Sigmoid colon (tissue), 4 donors: ENCODE measurements at regions not wholly inside any gene's neighbourhood (a gene's known extent, or its start where the extent isn't known, plus 50 kb on each side); places are given as distances from the start of the nearest gene placed in this dataset.

Experiments
- CTCF ChIP-seq, 4 experiments: fragments of 450-650 bp in 3 of 4; fragments of 200-600 bp in 1 of 4; IDR thresholded peaks; one replicate each; pipeline ENCODE4 v1.5.1; 2016 to 2019; ENCODE audit warnings: antibody characterized with exemption in 4 of 4, mild to moderate bottlenecking in 3 of 4, moderate library complexity in 2 of 4
- EP300 ChIP-seq, 4 donors: sonication (generic); formaldehyde crosslinking; IDR thresholded peaks; one replicate each; pipeline ENCODE4 v1.6.1; 2017; ENCODE audit warnings: antibody characterized with exemption in 4 of 4
- POLR2A ChIP-seq, 2 donors: fragments of 450-650 bp; IDR thresholded peaks; one replicate each; pipeline ENCODE4 v1.6.1; 2016; ENCODE audit warnings: antibody characterized with exemption in 2 of 2, mild to moderate bottlenecking in 2 of 2, moderate library complexity in 2 of 2
- POLR2AphosphoS5 ChIP-seq, 4 donors: sonication (generic); formaldehyde crosslinking; IDR thresholded peaks; one replicate each; pipeline ENCODE4 v1.6.1; 2017; ENCODE audit warnings: antibody characterized with exemption in 4 of 4

GRCh38 chr11:70493891-70494290, 95.6 kb downstream of the CTTN start:
- TF ChIP-seq CTCF (IDR thresholded peaks at IDR 0.05) (no peak), POLR2A (IDR thresholded peaks at IDR 0.05) (no peak), POLR2AphosphoS5 (IDR thresholded peaks at IDR 0.05) (no peak), EP300 (IDR thresholded peaks at IDR 0.05) (no peak)
